Right cardiac atrium (tissue), 5 donors: ENCODE measurements at regions not wholly inside any gene's neighbourhood (a gene's known extent, or its start where the extent isn't known, plus 50 kb on each side); places are given as distances from the start of the nearest gene placed in this dataset.

ENCODE experiments used
- ATAC-seq, 2 donors: fragments of 200-7000 bp; cut with Tn5 transposase; one replicate each; pipeline versions ENCODE4 v1.8.0 to v1.9.1; 2020; ENCODE audit warnings: moderate library complexity in 2 of 2, mild to moderate bottlenecking in 1 of 2
- DNase-seq, 3 donors: peaks; one replicate each; pipeline ENCODE4 v3.0.0-alpha.2; 2020
- H3K27ac ChIP-seq: one replicate; pipeline ENCODE4 v1.5.1; 2013; ENCODE audit warnings: mild to moderate bottlenecking, low read length, control low read depth, moderate library complexity
- H3K27me3 ChIP-seq: one replicate; pipeline ENCODE4 v1.6.1; 2013; ENCODE audit not compliant: control insufficient read depth, insufficient read depth
- H3K4me1 ChIP-seq: one replicate; pipeline ENCODE4 v1.6.1; 2013; ENCODE audit warnings: low read length; ENCODE audit not compliant: control insufficient read depth, insufficient read depth
- H3K4me3 ChIP-seq: one replicate; pipeline ENCODE4 v1.5.1; 2013; ENCODE audit warnings: low read length, control low read depth
- H3K9me3 ChIP-seq: one replicate; pipeline ENCODE4 v1.6.1; 2013; ENCODE audit warnings: low read length; ENCODE audit not compliant: control insufficient read depth
- WGBS: extraction: QIAGEN DNeasy Blood & Tissue Kit; methylation state at CpG from one replicate; pipeline ENCODE4 v1.1.7; 2013; 5-methylcytosine and 5-hydroxymethylcytosine counted together
- intact Hi-C, 4 donors: fragments of 100-400 bp; cut with DNase I; formaldehyde crosslinking; loops; one replicate each; pipeline versions ENCODE4 v1.11.0 to v1.14.0; 2022 to 2023
- donor health status: healthy with polysubstance abuse.
- donor health status: DM: no; HTN: yes; CAD: no.
- donor health status: DM: no; HTN: no; CAD: no.
- donor health status: DM: no; HTN: yes; CAD: no; lungs with severe emphysema.
- donor health status: DM: yes; HTN: yes; CAD: no.

- 90% methylated on average over 3 of the region's 3 CpGs for WGBS
- no peak overlapping the region for H3K4me3 ChIP-seq
- intact Hi-C loops = no loop called here
- no peaks in the 10 kb centered on the region for H3K4me1 ChIP-seq
- DNase-seq = no peak
- H3K27ac ChIP-seq = no peak overlapping the region
- ATAC-seq = no peak
- no peaks in the 10 kb centered on the region for H3K27me3 ChIP-seq
- H3K9me3 ChIP-seq = no peaks in the 10 kb centered on the region
Observed at GRCh38 chr5:68409259-68409658, 193.7 kb downstream of the PIK3R1 start.

- Histone ChIP-seq H3K9me3 (no peaks in the 10 kb centered on the region), H3K27ac (no peak overlapping the region), H3K4me1 (no peaks in the 10 kb centered on the region), H3K27me3 (no peaks in the 10 kb centered on the region), H3K4me3 (no peak overlapping the region)
- intact Hi-C loops = no loop called here
- WGBS = 94% methylated on average over 4 of the region's 4 CpGs
- ATAC-seq = no peak
- DNase-seq = no peak
Observed at GRCh38 chr5:68411161-68411560, 195.6 kb downstream of the PIK3R1 start.

- no peaks in the 10 kb centered on the region for H3K27me3 ChIP-seq
- H3K4me3 ChIP-seq = no peak overlapping the region
- DNase-seq (no peak), ATAC-seq (peak in 1 of 2 donors; percentile 39)
- H3K27ac ChIP-seq = no peak overlapping the region
- intact Hi-C loops = no loop called here
- H3K4me1 ChIP-seq = peaks cover 6% of the 10 kb centered on the region
- WGBS = 51% methylated on average over 4 of the region's 4 CpGs
- no peaks in the 10 kb centered on the region for H3K9me3 ChIP-seq
Observed at GRCh38 chr5:68415177-68416085, 199.9 kb downstream of the PIK3R1 start.

- peaks cover 6% of the 10 kb centered on the region for H3K4me1 ChIP-seq
- ATAC-seq = no peak
- no peak overlapping the region for H3K27ac ChIP-seq
- DNase-seq = no peak
- 96% methylated on average over 1 of the region's 1 CpG for WGBS
- H3K4me3 ChIP-seq = no peak overlapping the region
- intact Hi-C loops = no loop called here
- no peaks in the 10 kb centered on the region for H3K9me3 ChIP-seq
- H3K27me3 ChIP-seq = no peaks in the 10 kb centered on the region
Observed at GRCh38 chr5:68416714-68417113, 201.2 kb downstream of the PIK3R1 start.

GRCh38 chr5:68418201-68418600 is 202.6 kb downstream of the PIK3R1 start:
- WGBS = 74% methylated on average over 3 of the region's 3 CpGs
- H3K27ac ChIP-seq = no peak overlapping the region
- intact Hi-C loops = no loop called here

GRCh38 chr5:68418680-68419079 is 203.1 kb downstream of the PIK3R1 start:
- Histone ChIP-seq H3K27ac (no peak overlapping the region), H3K4me1 (peaks cover 6% of the 10 kb centered on the region), H3K27me3 (no peaks in the 10 kb centered on the region), H3K4me3 (no peak overlapping the region), H3K9me3 (no peaks in the 10 kb centered on the region)
- WGBS = 91% methylated on average over 3 of the region's 3 CpGs
- ATAC-seq = no peak
- DNase-seq = no peak
- intact Hi-C loops = no loop called here

More at GRCh38 chr5:68418201-68418600, 202.6 kb downstream of the PIK3R1 start:
- DNase-seq (no peak), ATAC-seq (peak in 1 of 2 donors; percentile 33)
- Histone ChIP-seq H3K27me3 (no peaks in the 10 kb centered on the region), H3K4me1 (peaks cover 6% of the 10 kb centered on the region), H3K4me3 (no peak overlapping the region), H3K9me3 (no peaks in the 10 kb centered on the region)

- Histone ChIP-seq H3K27me3 (no peaks in the 10 kb centered on the region), H3K9me3 (no peaks in the 10 kb centered on the region), H3K27ac (no peak overlapping the region), H3K4me3 (no peak overlapping the region), H3K4me1 (peaks cover 6% of the 10 kb centered on the region)
- intact Hi-C loops = no loop called here
- 90% methylated on average over 4 of the region's 4 CpGs for WGBS
- DNase-seq = no peak
- no peak for ATAC-seq
Observed at GRCh38 chr5:68419081-68419636, 203.6 kb downstream of the PIK3R1 start.

GRCh38 chr5:68419637-68420452 is 204.3 kb downstream of the PIK3R1 start:
- Histone ChIP-seq H3K9me3 (no peaks in the 10 kb centered on the region), H3K4me3 (no peak overlapping the region), H3K27ac (no peak overlapping the region), H3K27me3 (no peaks in the 10 kb centered on the region), H3K4me1 (peaks cover 6% of the 10 kb centered on the region)
- intact Hi-C loops = no loop called here
- WGBS = 50% methylated on average over 8 of the region's 8 CpGs
- ATAC-seq = peak; percentile 68 to 95
- peak in 2 of 3 donors; percentile 41 to 64 for DNase-seq

GRCh38 chr5:68420476-68421344 is 205.2 kb downstream of the PIK3R1 start:
- ATAC-seq (peak; percentile 66 to 69), DNase-seq (peak; percentile 41 to 76 (median 76))
- H3K4me1 ChIP-seq = peaks cover 6% of the 10 kb centered on the region
- no peak overlapping the region for H3K27ac ChIP-seq
- no peaks in the 10 kb centered on the region for H3K27me3 ChIP-seq
- no peaks in the 10 kb centered on the region for H3K9me3 ChIP-seq
- 71% methylated on average over 10 of the region's 10 CpGs for WGBS
- intact Hi-C loops = no loop called here
- H3K4me3 ChIP-seq = no peak overlapping the region

- Histone ChIP-seq H3K4me1 (peaks cover 6% of the 10 kb centered on the region), H3K9me3 (no peaks in the 10 kb centered on the region), H3K27me3 (no peaks in the 10 kb centered on the region), H3K27ac (no peak overlapping the region), H3K4me3 (no peak overlapping the region)
- no peak for DNase-seq
- no peak for ATAC-seq
- intact Hi-C loops = no loop called here
- 97% methylated on average over 9 of the region's 9 CpGs for WGBS
Observed at GRCh38 chr5:68421485-68422220, 206.1 kb downstream of the PIK3R1 start.
